ENCODE measurements at regions not wholly inside any gene's neighbourhood (a gene's known extent, or its start where the extent isn't known, plus 50 kb on each side); places are given as distances from the start of the nearest gene placed in this dataset.

GRCh38 chr11:110886288-110886970 lies 174.2 kb upstream of the ARHGAP20 start:
- TF ChIP-seq CTCF (IDR thresholded peaks at IDR 0.05; ENCODE audit: insufficient read depth, low read length, poor library complexity, severe bottlenecking) (no peak), EZH2phosphoT487 (conservative IDR thresholded peaks at IDR 0.05; ENCODE audit: low read length) (no peak)
